H1 (cell line): ENCODE measurements at regions not wholly inside any gene's neighbourhood (a gene's known extent, or its start where the extent isn't known, plus 50 kb on each side); places are given as distances from the start of the nearest gene placed in this dataset.

Experiments
- CEBPB ChIP-seq: IDR thresholded peaks from 2 replicates; pipeline ENCODE4 v1.6.1; 2012; ENCODE audit warnings: low read depth, low read length
- CREB1 ChIP-seq: IDR thresholded peaks from 2 replicates; pipeline ENCODE4 v1.6.1; 2012; ENCODE audit warnings: inconsistent platforms
- GABPA ChIP-seq: IDR thresholded peaks from 2 replicates; pipeline ENCODE4 v1.6.1; 2011; ENCODE audit warnings: mild to moderate bottlenecking, low read length, moderate library complexity, borderline replicate concordance; ENCODE audit not compliant: insufficient read depth
- JUND ChIP-seq: IDR thresholded peaks from 2 replicates; pipeline ENCODE4 v1.6.1; 2011; ENCODE audit warnings: mild to moderate bottlenecking, improper control_type of control experiment, low read length
- KDM4A ChIP-seq: IDR thresholded peaks from one replicate; pipeline ENCODE4 v1.7.1; 2012; ENCODE audit warnings: low read depth, mild to moderate bottlenecking, moderate library complexity, low read length, inconsistent platforms; ENCODE audit not compliant: severe bottlenecking
- MAFK ChIP-seq: IDR thresholded peaks from 2 replicates; pipeline ENCODE4 v1.6.1; 2012; ENCODE audit warnings: low read depth, mild to moderate bottlenecking, improper control_type of control experiment, low read length
- POLR2AphosphoS5 ChIP-seq: IDR thresholded peaks from 2 replicates; pipeline ENCODE4 v1.6.1; 2011; ENCODE audit warnings: low read depth, low read length
- ZNF274 ChIP-seq: IDR thresholded peaks from 2 replicates; pipeline ENCODE4 v1.7.0; 2012; ENCODE audit warnings: low read length, borderline replicate concordance; ENCODE audit errors: extremely low read depth
- TF ChIP-seq, protein P1 (sequence below), 3 experiments: IDR thresholded peaks; 1 replicate in 2 of 3; 2 replicates in 1 of 3; pipeline versions ENCODE4 v1.5.1 to v1.6.1; 2011; ENCODE audit warnings: low read length in 3 of 3, mild to moderate bottlenecking in 3 of 3, inconsistent platforms in 2 of 3, low read depth in 1 of 3, moderate library complexity in 1 of 3; ENCODE audit not compliant: insufficient read depth in 1 of 3; ENCODE audit errors: control extremely low read depth in 1 of 3
- TF ChIP-seq, protein P2 (sequence below): IDR thresholded peaks from 2 replicates; pipeline ENCODE4 v1.6.1; 2012; ENCODE audit warnings: inconsistent platforms

DNA sequence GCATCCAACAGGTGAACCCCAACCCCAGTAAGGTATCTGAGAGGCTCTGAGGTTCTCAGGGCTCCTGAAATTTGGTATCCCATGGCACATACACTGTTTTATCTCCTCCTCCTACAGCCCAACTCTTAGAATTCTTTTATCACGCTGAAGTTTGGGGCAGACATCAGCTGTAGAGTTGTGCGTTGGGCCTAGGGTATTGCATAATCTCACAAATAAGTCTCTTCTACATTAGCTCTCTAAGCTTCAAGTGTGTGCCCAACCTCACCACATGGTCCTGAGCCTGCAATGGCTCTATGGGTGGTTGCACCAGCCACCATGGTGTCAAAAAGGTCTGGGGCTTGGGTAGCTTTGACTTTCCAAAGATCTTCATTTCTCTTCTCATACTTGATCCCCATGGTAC, 603.0 kb downstream of the BUD13 start:
- TF ChIP-seq MAFK (no peak), ZNF274 (no peak), JUND (no peak), KDM4A (no peak), CREB1 (no peak), POLR2AphosphoS5 (no peak), GABPA (no peak), CEBPB (no peak)
- TF ChIP-seq, protein P1, sequence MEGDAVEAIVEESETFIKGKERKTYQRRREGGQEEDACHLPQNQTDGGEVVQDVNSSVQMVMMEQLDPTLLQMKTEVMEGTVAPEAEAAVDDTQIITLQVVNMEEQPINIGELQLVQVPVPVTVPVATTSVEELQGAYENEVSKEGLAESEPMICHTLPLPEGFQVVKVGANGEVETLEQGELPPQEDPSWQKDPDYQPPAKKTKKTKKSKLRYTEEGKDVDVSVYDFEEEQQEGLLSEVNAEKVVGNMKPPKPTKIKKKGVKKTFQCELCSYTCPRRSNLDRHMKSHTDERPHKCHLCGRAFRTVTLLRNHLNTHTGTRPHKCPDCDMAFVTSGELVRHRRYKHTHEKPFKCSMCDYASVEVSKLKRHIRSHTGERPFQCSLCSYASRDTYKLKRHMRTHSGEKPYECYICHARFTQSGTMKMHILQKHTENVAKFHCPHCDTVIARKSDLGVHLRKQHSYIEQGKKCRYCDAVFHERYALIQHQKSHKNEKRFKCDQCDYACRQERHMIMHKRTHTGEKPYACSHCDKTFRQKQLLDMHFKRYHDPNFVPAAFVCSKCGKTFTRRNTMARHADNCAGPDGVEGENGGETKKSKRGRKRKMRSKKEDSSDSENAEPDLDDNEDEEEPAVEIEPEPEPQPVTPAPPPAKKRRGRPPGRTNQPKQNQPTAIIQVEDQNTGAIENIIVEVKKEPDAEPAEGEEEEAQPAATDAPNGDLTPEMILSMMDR (IDR thresholded peaks at IDR 0.05; ENCODE audit: control extremely low read depth in 1 of 3, insufficient read depth in 1 of 3, low read depth in 1 of 3, low read length in 3 of 3): no peak
- TF ChIP-seq, protein P2, sequence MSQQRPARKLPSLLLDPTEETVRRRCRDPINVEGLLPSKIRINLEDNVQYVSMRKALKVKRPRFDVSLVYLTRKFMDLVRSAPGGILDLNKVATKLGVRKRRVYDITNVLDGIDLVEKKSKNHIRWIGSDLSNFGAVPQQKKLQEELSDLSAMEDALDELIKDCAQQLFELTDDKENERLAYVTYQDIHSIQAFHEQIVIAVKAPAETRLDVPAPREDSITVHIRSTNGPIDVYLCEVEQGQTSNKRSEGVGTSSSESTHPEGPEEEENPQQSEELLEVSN: no peak
